ENCODE measurements at regions not wholly inside any gene's neighbourhood (a gene's known extent, or its start where the extent isn't known, plus 50 kb on each side); places are given as distances from the start of the nearest gene placed in this dataset.

GRCh38 chr5:124692950-124693349, 53.5 kb downstream of the ZNF608 start:
- no peak for DNase-seq (ENCODE audit: low read depth in 2 of 2)

GRCh38 chr5:124692324-124692723, 54.1 kb downstream of the ZNF608 start:
- peak; percentile 79 to 80 for DNase-seq (ENCODE audit: low read depth in 2 of 2)

GRCh38 chr5:124689653-124690052, 56.8 kb downstream of the ZNF608 start:
- no peak for DNase-seq (ENCODE audit: low read depth in 2 of 2)

GRCh38 chr5:124686239-124687004, 60.0 kb downstream of the ZNF608 start:
- no peak for DNase-seq (ENCODE audit: low read depth in 2 of 2)

GRCh38 chr5:124685404-124685930, 61.0 kb downstream of the ZNF608 start:
- DNase-seq (ENCODE audit: low read depth in 2 of 2), result no peak

- DNase-seq (ENCODE audit: low read depth in 2 of 2), result no peak
These were observed 62.4 kb downstream of the ZNF608 start for GRCh38 chr5:124683917-124684555.

GRCh38 chr5:124679578-124680199, 66.8 kb downstream of the ZNF608 start:
- no peak for DNase-seq (ENCODE audit: low read depth in 2 of 2)

DNA sequence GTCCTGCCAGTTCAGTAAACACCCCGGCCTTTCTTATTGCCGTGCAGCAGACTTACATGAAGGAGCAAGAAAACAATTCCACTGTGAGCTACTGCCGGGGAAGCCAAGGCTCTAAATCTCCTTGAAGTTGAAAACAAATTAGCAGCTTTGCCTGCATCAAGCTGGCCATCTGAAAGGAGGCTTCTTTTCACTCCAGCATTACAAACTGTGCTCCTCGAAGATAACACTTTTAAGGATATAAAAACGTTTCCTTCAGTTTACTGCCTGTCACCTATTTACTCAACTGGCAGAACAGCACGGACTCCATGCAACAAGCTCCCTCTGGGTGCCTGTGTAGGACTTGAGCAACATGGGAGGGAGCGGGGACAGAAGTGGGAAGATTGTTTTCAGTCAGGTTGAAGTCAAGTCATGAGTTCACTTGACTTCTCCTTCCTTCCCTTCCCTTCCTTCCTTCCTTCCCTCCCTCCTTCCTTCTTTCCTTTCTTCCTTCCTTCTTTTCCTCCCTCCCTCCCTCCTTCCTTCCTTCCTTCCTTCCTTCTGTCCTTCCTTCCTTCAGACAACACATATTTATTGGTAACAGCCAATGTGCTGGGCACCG, 67.4 kb downstream of the ZNF608 start:
- no peak for DNase-seq (ENCODE audit: low read depth in 2 of 2)

GRCh38 chr5:124678468-124678867, 68.0 kb downstream of the ZNF608 start:
- no peak for DNase-seq (ENCODE audit: low read depth in 2 of 2)

- peak; percentile 72 to 74 for DNase-seq (ENCODE audit: low read depth in 2 of 2)
These were observed 68.8 kb downstream of the ZNF608 start for GRCh38 chr5:124677374-124678351.

GRCh38 chr5:124675931-124676846, 70.2 kb downstream of the ZNF608 start:
- DNase-seq (ENCODE audit: low read depth in 2 of 2), result no peak

GRCh38 chr5:124671193-124671592, 75.2 kb downstream of the ZNF608 start:
- DNase-seq (ENCODE audit: low read depth in 2 of 2), result no peak

DNA sequence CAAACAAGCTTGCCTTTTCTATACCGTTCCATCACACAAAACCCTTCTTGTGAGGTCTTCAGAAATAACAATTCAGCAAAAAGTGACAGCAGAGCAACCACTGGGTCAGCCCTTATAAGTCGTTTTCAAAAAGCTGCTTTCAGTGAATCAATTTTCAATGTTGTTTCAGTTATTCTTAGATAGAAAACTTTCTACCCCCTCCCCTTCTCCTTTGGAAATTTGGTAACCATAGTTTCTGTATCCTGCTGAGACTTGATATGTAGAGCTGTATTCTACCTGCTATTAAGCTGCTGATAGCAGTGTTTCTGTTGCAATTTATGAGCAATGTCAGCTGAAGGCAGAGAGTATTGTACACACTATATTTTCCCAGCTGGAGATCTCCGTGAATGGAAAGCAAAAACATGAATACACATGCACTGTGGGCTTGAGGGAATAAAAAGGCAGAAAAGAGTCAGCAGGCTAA, 75.7 kb downstream of the ZNF608 start:
- no peak for DNase-seq (ENCODE audit: low read depth in 2 of 2)

GRCh38 chr5:124669956-124670721, 76.3 kb downstream of the ZNF608 start:
- DNase-seq (ENCODE audit: low read depth in 2 of 2), result no peak

DNA sequence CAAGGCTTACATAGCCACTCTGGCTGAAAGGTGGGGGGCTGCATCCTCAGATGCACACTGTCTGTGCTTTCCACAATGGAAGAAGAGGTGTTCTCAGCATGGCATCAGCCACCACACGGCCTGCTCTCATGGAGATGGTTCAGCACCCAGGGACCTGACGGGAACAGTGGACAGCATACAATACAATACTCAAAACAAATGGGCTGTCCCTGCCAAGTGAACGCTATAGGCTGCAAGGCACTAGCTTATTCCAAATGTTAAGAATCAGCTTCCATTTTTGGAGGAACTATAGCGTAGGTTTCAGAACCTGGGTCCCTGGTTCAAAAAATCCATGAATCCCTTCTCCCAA, 77.2 kb downstream of the ZNF608 start:
- DNase-seq (ENCODE audit: low read depth in 2 of 2), result no peak

GRCh38 chr5:124668353-124669299, 77.8 kb downstream of the ZNF608 start:
- DNase-seq (ENCODE audit: low read depth in 2 of 2), result no peak

DNA sequence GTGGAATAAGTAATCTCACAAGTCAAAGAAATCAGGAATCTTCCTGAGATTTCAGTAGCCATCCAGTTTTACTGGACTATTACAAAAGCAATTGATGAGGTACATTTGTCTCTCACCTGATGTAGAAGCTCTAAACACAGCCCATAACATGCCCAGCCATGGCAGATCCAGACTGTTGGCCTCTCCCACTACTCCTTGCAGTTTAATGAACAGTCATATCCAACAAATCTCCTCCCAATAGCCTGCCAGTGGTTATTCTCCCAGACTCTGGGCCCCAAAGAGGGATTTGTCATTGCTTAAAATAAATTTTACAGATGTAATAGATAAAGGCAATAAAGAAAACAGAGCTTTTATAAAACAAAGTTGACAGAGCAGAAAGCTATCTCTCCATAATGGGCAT, 80.8 kb downstream of the ZNF608 start:
- DNase-seq (ENCODE audit: low read depth in 2 of 2), result no peak

DNA sequence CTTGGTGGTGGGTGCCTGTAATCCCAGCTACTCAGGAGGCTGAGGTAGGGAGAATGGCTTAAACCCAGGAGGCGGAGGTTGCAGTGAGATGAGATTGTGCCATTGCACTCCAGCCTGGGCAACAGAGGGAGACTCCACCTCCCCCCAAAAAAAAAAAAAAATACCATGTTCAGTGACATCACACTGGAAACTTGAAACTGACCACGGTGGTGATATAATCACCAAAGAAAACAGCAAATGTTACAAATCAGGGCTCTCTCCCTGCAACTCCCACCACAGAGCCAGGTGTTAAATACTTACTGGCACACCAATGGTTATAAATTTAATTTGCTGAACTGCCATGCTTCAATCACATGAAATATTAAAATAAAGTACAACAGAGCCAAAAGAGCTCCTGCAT, 81.4 kb downstream of the ZNF608 start:
- no peak for DNase-seq (ENCODE audit: low read depth in 2 of 2)

Data from fibroblast of skin of left quadriceps (primary cell).